Epithelial cell of proximal tubule (primary cell): ENCODE measurements at regions not wholly inside any gene's neighbourhood (a gene's known extent, or its start where the extent isn't known, plus 50 kb on each side); places are given as distances from the start of the nearest gene placed in this dataset.
"Not testable (repeated sequence)": the region's sequence is repeated elsewhere in the genome, so short reads cannot be mapped to it uniquely, and the experiment has no call there.

Source experiments
- DNase-seq: peaks from one replicate; pipeline ENCODE4 v3.0.0-alpha.2; 2011; ENCODE audit warnings: low read depth
- H3K4me3 ChIP-seq: 2 replicates; pipeline ENCODE4 v1.5.1; 2011; ENCODE audit warnings: low read depth, mild to moderate bottlenecking, low read length
- CTCF ChIP-seq: conservative IDR thresholded peaks from 2 replicates; pipeline ENCODE4 v1.5.1; 2012; ENCODE audit warnings: low read depth, mild to moderate bottlenecking, low read length

DNA sequence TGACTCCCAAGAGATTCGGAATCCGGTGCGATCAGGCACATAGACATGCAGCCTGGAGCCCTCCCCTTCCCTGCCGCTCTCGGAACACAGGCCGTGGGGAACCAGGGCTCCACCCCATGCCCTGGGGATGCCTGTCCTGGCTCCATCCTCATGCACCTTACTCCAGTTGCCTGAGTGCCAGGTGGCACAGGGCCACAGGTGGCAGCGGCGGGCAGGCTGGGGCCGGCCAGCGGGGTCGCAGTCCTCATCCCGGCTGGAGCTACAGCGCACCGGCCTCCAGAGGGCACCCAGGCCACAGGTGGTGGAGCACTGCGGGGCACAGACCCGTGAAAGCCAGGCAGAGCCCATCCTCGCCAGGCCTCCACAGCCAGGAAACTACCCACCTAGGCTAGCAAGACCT lies 119.9 kb upstream of the AKAP13 start:
- H3K4me3 ChIP-seq, DNase-seq: not testable (repeated sequence)

- DNase-seq, H3K4me3 ChIP-seq: not testable (repeated sequence)
These were observed 117.8 kb upstream of the AKAP13 start for GRCh38 chr15:85262461-85263055.

DNA sequence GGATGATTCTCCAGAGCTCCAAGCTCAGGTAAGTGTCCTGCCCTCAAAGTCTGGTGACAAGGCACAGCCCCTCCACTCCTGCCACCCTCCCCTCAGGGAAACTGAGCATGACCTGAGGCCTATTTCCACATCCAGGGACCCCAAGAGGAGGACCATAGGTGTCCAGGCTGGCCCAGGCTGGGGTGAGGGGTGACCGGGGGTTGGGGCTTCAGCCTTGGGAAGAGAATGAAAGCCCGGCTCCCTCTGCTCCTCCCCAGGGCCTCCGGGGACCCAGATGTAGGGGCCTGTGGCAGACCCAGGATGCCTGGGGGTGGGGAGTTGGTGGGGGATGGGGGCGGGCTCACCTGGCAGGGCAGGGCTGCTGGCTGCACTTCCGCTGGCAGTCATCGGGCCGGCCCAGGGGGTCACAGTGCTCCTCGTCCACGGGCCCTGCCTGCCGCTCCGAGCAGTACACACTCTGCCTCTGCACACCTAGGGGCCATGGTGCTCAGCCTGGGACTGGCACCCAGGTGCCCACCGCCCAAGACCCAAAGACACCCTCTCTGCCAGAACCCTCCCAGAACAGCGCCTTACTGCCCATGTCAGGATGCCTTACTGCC lies 116.5 kb upstream of the AKAP13 start:
- not testable (repeated sequence) for DNase-seq, H3K4me3 ChIP-seq

DNA sequence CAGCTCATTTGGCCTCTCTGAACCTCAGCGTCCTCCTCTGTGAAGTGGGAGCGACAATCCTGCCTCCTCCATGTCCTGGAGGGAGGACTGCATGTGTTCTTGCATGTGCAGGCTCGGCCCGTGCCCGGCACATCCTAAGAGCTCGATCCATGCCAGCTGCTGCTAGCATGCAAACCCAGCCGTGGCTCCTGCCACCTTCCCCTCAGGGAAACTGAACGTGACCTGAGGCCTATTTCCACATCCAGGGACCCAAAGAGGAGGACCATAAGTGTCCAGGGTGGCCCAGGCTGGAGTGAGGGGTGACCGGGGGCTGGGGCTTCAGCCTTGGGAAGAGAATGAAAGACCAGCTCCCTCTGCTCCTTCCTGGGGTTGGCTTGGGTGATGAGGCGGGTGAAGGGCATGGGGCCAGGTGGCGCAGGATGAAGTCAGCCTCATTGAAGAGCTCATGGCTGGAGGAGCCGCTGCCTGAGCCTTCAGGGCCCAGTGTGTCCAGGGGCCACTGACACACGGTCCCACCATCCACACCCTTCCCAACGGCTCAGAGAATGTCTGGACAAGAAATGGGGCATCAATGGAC lies 115.7 kb upstream of the AKAP13 start:
- DNase-seq, H3K4me3 ChIP-seq: not testable (repeated sequence)

- H3K4me3 ChIP-seq, DNase-seq: not testable (repeated sequence)
These were observed 113.1 kb upstream of the AKAP13 start for GRCh38 chr15:85267158-85267857.

GRCh38 chr15:85274315-85275050 lies 105.9 kb upstream of the AKAP13 start:
- TF ChIP-seq CTCF, result no peak
- H3K4me3 ChIP-seq, result no peak overlapping the region
- DNase-seq, result no peak

- TF ChIP-seq CTCF, result no peak
- no peak for DNase-seq
- no peak overlapping the region for H3K4me3 ChIP-seq
These were observed 103.9 kb upstream of the AKAP13 start for GRCh38 chr15:85276508-85276907.

- H3K4me3 ChIP-seq, result no peak overlapping the region
- TF ChIP-seq CTCF, result no peak
- no peak for DNase-seq
These were observed 103.5 kb upstream of the AKAP13 start for GRCh38 chr15:85276921-85277320.

- no peak for TF ChIP-seq CTCF
- H3K4me3 ChIP-seq, result no peak overlapping the region
- DNase-seq, result no peak
These were observed 102.5 kb upstream of the AKAP13 start for GRCh38 chr15:85277847-85278370.
